HFF-Myc (cell line): ENCODE measurements at regions not wholly inside any gene's neighbourhood (a gene's known extent, or its start where the extent isn't known, plus 50 kb on each side); places are given as distances from the start of the nearest gene placed in this dataset.

ENCODE experiments used
- DNase-seq: peaks from one replicate; pipeline ENCODE4 v3.0.0-alpha.2; 2011; ENCODE audit warnings: low read depth; ENCODE audit errors: extremely low read depth
- H3K4me3 ChIP-seq: replicated peaks from 2 replicates; pipeline ENCODE4 v1.5.1; 2011; ENCODE audit warnings: low read depth, mild to moderate bottlenecking, control low read depth, low read length
- TF ChIP-seq, protein P1 (sequence below): IDR thresholded peaks from 2 replicates; pipeline ENCODE4 v1.5.1; 2012; ENCODE audit warnings: mild to moderate bottlenecking, low read depth, low read length, control low read depth; ENCODE audit errors: missing control alignments

- no peak for DNase-seq
- no peak overlapping the region for H3K4me3 ChIP-seq
- TF ChIP-seq, protein P1, sequence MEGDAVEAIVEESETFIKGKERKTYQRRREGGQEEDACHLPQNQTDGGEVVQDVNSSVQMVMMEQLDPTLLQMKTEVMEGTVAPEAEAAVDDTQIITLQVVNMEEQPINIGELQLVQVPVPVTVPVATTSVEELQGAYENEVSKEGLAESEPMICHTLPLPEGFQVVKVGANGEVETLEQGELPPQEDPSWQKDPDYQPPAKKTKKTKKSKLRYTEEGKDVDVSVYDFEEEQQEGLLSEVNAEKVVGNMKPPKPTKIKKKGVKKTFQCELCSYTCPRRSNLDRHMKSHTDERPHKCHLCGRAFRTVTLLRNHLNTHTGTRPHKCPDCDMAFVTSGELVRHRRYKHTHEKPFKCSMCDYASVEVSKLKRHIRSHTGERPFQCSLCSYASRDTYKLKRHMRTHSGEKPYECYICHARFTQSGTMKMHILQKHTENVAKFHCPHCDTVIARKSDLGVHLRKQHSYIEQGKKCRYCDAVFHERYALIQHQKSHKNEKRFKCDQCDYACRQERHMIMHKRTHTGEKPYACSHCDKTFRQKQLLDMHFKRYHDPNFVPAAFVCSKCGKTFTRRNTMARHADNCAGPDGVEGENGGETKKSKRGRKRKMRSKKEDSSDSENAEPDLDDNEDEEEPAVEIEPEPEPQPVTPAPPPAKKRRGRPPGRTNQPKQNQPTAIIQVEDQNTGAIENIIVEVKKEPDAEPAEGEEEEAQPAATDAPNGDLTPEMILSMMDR: no peak
Observed at GRCh38 chr6:159508931-159509330, 184.1 kb downstream of the SOD2 start.

DNA sequence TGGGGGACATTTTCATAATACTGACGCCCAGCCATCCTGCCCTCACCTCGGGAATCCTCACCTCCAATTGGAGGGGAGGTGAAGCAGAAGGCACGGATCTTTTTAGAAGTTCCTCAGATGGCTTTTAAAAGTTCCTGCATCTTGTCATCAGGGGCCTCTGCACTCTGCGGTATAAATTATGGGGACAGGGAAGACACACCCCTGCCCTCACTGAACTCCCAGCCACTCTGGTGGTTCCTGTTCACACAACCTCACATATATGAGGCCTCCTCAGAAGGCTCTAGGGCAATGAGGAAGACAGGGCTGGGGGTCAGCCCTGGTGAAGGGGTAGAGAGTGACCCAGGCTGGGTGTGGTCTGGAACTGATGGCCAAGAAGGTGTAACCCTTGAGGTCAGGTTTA lies 187.0 kb downstream of the SOD2 start:
- no peak overlapping the region for H3K4me3 ChIP-seq
- TF ChIP-seq, protein P1: no peak
- DNase-seq: no peak

- TF ChIP-seq, protein P1: no peak
- no peak overlapping the region for H3K4me3 ChIP-seq
- DNase-seq: no peak
Observed at GRCh38 chr6:159505140-159505922, 187.7 kb downstream of the SOD2 start.

- no peak for DNase-seq
- TF ChIP-seq, protein P1: no peak
- no peak overlapping the region for H3K4me3 ChIP-seq
Observed at GRCh38 chr6:159501558-159501957, 191.5 kb downstream of the SOD2 start.

DNA sequence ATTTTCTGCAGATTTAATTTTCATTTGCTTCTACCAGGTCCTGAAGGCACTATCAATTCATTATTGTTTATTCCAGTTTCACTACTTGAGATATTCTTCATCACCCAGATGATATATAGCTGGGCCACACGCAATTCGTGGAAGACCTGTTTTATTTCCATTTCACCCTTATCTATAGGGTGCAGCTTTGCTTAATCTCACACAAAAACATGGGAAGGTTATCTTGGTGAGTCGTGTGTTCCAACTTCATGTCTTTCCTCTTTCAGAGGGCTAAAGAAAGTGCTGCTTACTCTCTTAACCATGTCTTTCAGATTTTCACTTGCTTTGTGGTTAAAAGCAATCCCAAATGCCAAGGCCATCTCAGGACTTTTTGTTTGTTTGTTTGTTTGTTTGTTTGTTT lies 194.0 kb downstream of the SOD2 start:
- DNase-seq: no peak
- no peak overlapping the region for H3K4me3 ChIP-seq
- TF ChIP-seq, protein P1: no peak

DNA sequence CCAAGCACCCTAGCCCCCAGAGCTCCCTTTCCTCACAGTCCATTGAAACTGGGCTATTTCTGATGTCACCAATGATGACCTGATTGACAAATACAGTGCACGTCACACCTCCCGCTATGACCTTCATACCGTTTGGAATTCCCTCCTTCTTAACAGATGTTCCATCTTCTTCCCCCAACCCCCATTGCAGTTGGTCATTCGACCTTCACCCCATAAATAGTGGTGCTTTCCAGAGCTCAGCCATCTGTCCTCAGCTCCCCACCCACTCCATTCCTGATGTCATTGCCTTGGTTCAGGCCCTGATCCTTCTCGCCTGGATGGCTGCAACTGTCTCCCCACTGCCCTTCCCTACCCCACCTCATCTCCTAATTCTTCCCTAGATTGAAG lies 198.5 kb downstream of the SOD2 start:
- no peak for DNase-seq
- TF ChIP-seq, protein P1: no peak
- no peak overlapping the region for H3K4me3 ChIP-seq

DNA sequence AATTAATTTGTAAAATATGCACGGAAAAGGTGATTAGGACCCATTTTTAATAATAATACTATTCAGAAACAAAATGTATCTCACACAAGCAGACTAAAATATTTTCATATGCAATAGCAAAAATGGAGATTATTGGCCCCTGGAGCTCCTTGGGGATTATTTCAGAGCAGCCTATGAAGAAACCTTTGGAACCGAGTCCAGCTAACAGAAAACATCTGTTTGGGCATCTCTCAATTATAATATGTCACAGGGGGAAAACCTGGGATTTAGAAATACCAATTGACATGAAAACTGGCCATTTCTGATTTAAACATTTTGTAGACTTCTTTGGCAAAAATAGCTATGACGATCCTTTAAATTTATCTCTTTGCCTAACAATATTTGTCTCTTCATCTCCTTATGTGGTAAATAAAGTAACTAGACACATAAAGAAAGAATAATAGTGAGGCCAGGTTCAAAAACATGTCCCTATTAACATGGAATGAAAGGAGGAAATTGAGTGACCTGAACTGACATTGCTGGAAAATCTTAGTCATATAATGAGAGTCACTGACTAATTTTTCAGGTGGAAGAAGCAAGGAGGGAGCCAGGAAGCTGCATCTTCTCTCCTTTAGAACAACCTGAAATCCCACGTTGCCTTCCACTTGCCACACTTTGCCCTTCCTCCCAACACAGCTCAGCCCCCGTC lies 199.0 kb downstream of the SOD2 start:
- no peak overlapping the region for H3K4me3 ChIP-seq
- DNase-seq: no peak
- TF ChIP-seq, protein P1: no peak
